ENCODE measurements at regions not wholly inside any gene's neighbourhood (a gene's known extent, or its start where the extent isn't known, plus 50 kb on each side); places are given as distances from the start of the nearest gene placed in this dataset.

DNA sequence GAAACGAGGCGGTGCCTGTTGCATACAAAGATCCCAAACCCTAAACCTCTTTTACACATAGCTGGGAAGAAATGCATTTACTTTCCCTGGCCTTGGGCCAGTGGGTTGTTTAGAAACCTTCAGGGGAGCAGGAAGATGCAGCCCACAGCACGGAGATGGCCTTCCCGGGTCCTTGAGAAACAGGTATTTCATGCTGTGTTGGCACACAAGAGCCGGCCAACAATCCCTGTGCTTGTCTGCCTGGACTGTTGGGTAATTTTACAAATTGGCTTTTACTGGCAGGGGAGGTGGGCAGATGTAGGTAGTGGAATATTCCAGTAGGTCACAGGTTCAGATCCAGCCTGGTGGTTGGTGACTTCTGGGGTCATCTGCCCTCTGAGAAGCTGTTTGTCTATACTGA, 148.0 kb downstream of the FOXL1 start:
- no peak overlapping the region for H2BK12ac ChIP-seq (ENCODE audit: low read length)
- peaks cover 0 to 8% of the 10 kb centered on the region in 2 donors for H3K4me1 ChIP-seq (ENCODE audit: control insufficient read depth in 2 of 2, insufficient read depth in 1 of 2, low read depth in 1 of 2, low read length in 2 of 2)
- no CpG with 5 or more reads among the region's 5 CpGs for WGBS, 2 donors (ENCODE audit: extremely low coverage in 2 of 2, insufficient read length in 2 of 2, insufficient replicate concordance in 1 of 2)
- H3K14ac ChIP-seq (ENCODE audit: low read length), result no peak overlapping the region
- peaks cover 0 to 27% (median 3%) of the 10 kb centered on the region in 3 experiments for H3K27me3 ChIP-seq (ENCODE audit: control insufficient read depth in 3 of 3, insufficient read depth in 3 of 3, low read depth in 1 of 3, low read length in 3 of 3)
- no peak overlapping the region for H2BK5ac ChIP-seq (ENCODE audit: low read length)
- H2AFZ ChIP-seq (ENCODE audit: low read length), result no peak overlapping the region
- no peak overlapping the region for H2AK5ac ChIP-seq (ENCODE audit: low read depth, low read length)
- no peak overlapping the region for H3K27ac ChIP-seq (replicated peaks; ENCODE audit: low read length)
- no peak overlapping the region for H4K8ac ChIP-seq (ENCODE audit: low read depth, low read length)
- DNase-seq (ENCODE audit: low spot score), result no peak
- H4K91ac ChIP-seq (ENCODE audit: low read depth, low read length, poor library complexity), result no peak overlapping the region
- no peak overlapping the region for H3K9ac ChIP-seq (ENCODE audit: low read depth, low read length, poor library complexity)
- no peak overlapping the region for H3K23ac ChIP-seq (ENCODE audit: low read depth, low read length, poor library complexity)
- H3K18ac ChIP-seq (ENCODE audit: low read length), result no peak overlapping the region
- H3K4ac ChIP-seq (ENCODE audit: low read length), result no peak overlapping the region
- H3K4me2 ChIP-seq (ENCODE audit: insufficient read depth, low read length, poor library complexity, severe bottlenecking), result no peak overlapping the region
- no peak overlapping the region for H3K4me3 ChIP-seq (ENCODE audit: low read length in 2 of 2)
- no peak overlapping the region for H2BK15ac ChIP-seq (ENCODE audit: low read length)
- H3K36me3 ChIP-seq (replicated peaks in 1 of 2; ENCODE audit: control insufficient read depth in 2 of 2, insufficient read depth in 2 of 2, low read length in 2 of 2), result no peaks in the 10 kb centered on the region
- H2BK120ac ChIP-seq (ENCODE audit: low read depth, low read length), result no peak overlapping the region
- H3K79me1 ChIP-seq (ENCODE audit: low read depth, low read length), result no peaks in the 10 kb centered on the region
- no peaks in the 10 kb centered on the region for H3K9me3 ChIP-seq (replicated peaks in 1 of 2; ENCODE audit: control insufficient read depth in 2 of 2, insufficient read depth in 1 of 2, low read depth in 1 of 2, low read length in 2 of 2)

DNA sequence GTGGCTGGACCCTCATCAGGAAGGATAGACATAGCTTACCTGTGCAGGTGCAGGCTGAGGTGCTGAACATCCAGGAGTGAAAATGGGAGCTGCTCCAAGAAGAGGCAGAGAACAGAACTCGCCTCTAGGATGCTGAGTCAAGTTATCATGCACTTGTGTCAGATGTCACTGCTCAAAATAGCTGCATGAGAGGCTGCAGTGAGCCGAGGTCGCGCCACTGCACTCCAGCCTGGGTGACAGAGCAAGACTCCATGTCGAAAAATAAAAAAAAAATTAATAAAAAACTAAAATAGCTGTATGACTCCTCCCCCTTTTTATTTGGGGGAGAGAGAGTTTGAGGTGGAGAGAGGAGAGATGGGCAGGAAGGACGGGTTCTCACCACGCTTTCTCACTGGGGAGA, 148.8 kb downstream of the FOXL1 start:
- Histone ChIP-seq H4K8ac (ENCODE audit: low read depth, low read length) (no peak overlapping the region), H3K4me1 (ENCODE audit: control insufficient read depth in 2 of 2, insufficient read depth in 1 of 2, low read depth in 1 of 2, low read length in 2 of 2) (peaks cover 0 to 8% of the 10 kb centered on the region in 2 donors), H2BK120ac (ENCODE audit: low read depth, low read length) (no peak overlapping the region), H3K79me1 (ENCODE audit: low read depth, low read length) (no peaks in the 10 kb centered on the region), H2BK12ac (ENCODE audit: low read length) (no peak overlapping the region), H2BK15ac (ENCODE audit: low read length) (no peak overlapping the region), H3K4ac (ENCODE audit: low read length) (no peak overlapping the region), H4K91ac (ENCODE audit: low read depth, low read length, poor library complexity) (no peak overlapping the region), H3K14ac (ENCODE audit: low read length) (no peak overlapping the region), H2BK5ac (ENCODE audit: low read length) (no peak overlapping the region), H2AFZ (ENCODE audit: low read length) (no peak overlapping the region), H3K4me2 (ENCODE audit: insufficient read depth, low read length, poor library complexity, severe bottlenecking) (no peak overlapping the region), H3K23ac (ENCODE audit: low read depth, low read length, poor library complexity) (peak overlapping the region; percentile 34), H3K9me3 (replicated peaks in 1 of 2; ENCODE audit: control insufficient read depth in 2 of 2, insufficient read depth in 1 of 2, low read depth in 1 of 2, low read length in 2 of 2) (no peaks in the 10 kb centered on the region), H3K18ac (ENCODE audit: low read length) (no peak overlapping the region), H3K27ac (replicated peaks; ENCODE audit: low read length) (no peak overlapping the region), H3K36me3 (replicated peaks in 1 of 2; ENCODE audit: control insufficient read depth in 2 of 2, insufficient read depth in 2 of 2, low read length in 2 of 2) (no peaks in the 10 kb centered on the region), H3K27me3 (ENCODE audit: control insufficient read depth in 3 of 3, insufficient read depth in 3 of 3, low read depth in 1 of 3, low read length in 3 of 3) (peaks cover 0 to 35% (median 4%) of the 10 kb centered on the region in 3 experiments), H2AK5ac (ENCODE audit: low read depth, low read length) (no peak overlapping the region), H3K4me3 (ENCODE audit: low read length in 2 of 2) (no peak overlapping the region), H3K9ac (ENCODE audit: low read depth, low read length, poor library complexity) (no peak overlapping the region)
- DNase-seq (ENCODE audit: low spot score), result no peak
- no CpG with 5 or more reads among the region's 7 CpGs for WGBS, 2 donors (ENCODE audit: extremely low coverage in 2 of 2, insufficient read length in 2 of 2, insufficient replicate concordance in 1 of 2)

DNA sequence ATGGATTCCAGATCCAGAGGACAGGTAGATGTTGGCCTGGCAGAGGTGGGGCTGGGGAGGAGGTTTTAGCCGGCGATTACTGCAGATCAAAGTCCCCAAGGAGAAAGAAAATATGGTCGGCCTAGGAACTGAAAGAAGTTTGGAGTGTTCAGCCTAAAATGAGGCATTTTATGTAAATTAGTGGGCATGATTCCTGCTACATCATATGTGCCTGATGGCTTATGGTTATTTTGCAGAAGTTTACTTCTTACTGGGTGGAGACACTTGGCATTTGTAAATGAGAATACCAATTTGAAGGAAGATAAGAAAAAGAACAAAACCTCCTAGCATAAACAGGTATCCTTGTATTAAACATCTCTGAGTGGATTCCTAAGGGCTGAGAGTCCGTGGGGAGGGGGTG, 149.3 kb downstream of the FOXL1 start:
- WGBS, 2 donors (ENCODE audit: extremely low coverage in 2 of 2, insufficient read length in 2 of 2, insufficient replicate concordance in 1 of 2), result no CpG with 5 or more reads among the region's 4 CpGs
- H2BK120ac ChIP-seq (ENCODE audit: low read depth, low read length), result no peak overlapping the region
- no peak for DNase-seq (ENCODE audit: low spot score)

DNA sequence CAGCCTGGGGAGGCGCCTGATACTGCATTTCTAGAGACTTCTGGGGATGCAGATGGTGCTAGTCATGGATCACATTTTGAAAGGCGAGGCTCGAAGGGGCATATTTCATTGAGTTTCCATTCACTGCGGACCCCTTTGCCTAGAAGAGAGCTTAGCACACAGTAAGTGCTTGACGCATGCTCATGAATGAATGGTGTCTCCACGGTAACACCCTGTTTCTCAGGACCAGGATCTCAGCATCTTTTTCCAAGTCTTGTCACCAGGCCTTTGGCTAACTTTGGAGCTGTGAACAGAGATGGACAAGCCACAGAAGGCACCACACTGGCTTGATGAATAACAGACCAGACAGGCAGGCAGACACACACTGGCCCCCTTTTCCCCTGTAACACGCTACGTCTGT, 151.3 kb downstream of the FOXL1 start:
- Histone ChIP-seq H3K4me1 (ENCODE audit: control insufficient read depth in 2 of 2, insufficient read depth in 1 of 2, low read depth in 1 of 2, low read length in 2 of 2) (peaks cover 3 to 21% of the 10 kb centered on the region in 2 donors), H2BK5ac (ENCODE audit: low read length) (no peak overlapping the region), H3K4ac (ENCODE audit: low read length) (no peak overlapping the region), H2BK12ac (ENCODE audit: low read length) (no peak overlapping the region), H2AFZ (ENCODE audit: low read length) (no peak overlapping the region), H2BK15ac (ENCODE audit: low read length) (no peak overlapping the region), H2AK5ac (ENCODE audit: low read depth, low read length) (no peak overlapping the region), H3K9me3 (replicated peaks in 1 of 2; ENCODE audit: control insufficient read depth in 2 of 2, insufficient read depth in 1 of 2, low read depth in 1 of 2, low read length in 2 of 2) (no peaks in the 10 kb centered on the region), H3K27me3 (ENCODE audit: control insufficient read depth in 3 of 3, insufficient read depth in 3 of 3, low read depth in 1 of 3, low read length in 3 of 3) (peaks cover 0 to 53% (median 22%) of the 10 kb centered on the region in 3 experiments), H4K8ac (ENCODE audit: low read depth, low read length) (no peak overlapping the region), H3K4me2 (ENCODE audit: insufficient read depth, low read length, poor library complexity, severe bottlenecking) (no peak overlapping the region), H3K36me3 (replicated peaks in 1 of 2; ENCODE audit: control insufficient read depth in 2 of 2, insufficient read depth in 2 of 2, low read length in 2 of 2) (no peaks in the 10 kb centered on the region), H3K9ac (ENCODE audit: low read depth, low read length, poor library complexity) (no peak overlapping the region), H3K27ac (replicated peaks; ENCODE audit: low read length) (no peak overlapping the region), H2BK120ac (ENCODE audit: low read depth, low read length) (no peak overlapping the region), H3K18ac (ENCODE audit: low read length) (no peak overlapping the region), H3K79me1 (ENCODE audit: low read depth, low read length) (no peaks in the 10 kb centered on the region), H4K91ac (ENCODE audit: low read depth, low read length, poor library complexity) (no peak overlapping the region), H3K14ac (ENCODE audit: low read length) (no peak overlapping the region), H3K23ac (ENCODE audit: low read depth, low read length, poor library complexity) (no peak overlapping the region), H3K4me3 (ENCODE audit: low read length in 2 of 2) (no peak overlapping the region)
- DNase-seq (ENCODE audit: low spot score), result no peak
- no CpG with 5 or more reads among the region's 8 CpGs for WGBS, 2 donors (ENCODE audit: extremely low coverage in 2 of 2, insufficient read length in 2 of 2, insufficient replicate concordance in 1 of 2)

More for the DNA sequence above, 149.3 kb downstream of the FOXL1 start:
- Histone ChIP-seq H3K36me3 (replicated peaks in 1 of 2; ENCODE audit: control insufficient read depth in 2 of 2, insufficient read depth in 2 of 2, low read length in 2 of 2) (no peaks in the 10 kb centered on the region), H3K4me3 (ENCODE audit: low read length in 2 of 2) (no peak overlapping the region), H3K23ac (ENCODE audit: low read depth, low read length, poor library complexity) (peak overlapping the region; percentile 13), H4K8ac (ENCODE audit: low read depth, low read length) (no peak overlapping the region), H2AFZ (ENCODE audit: low read length) (no peak overlapping the region), H3K9me3 (replicated peaks in 1 of 2; ENCODE audit: control insufficient read depth in 2 of 2, insufficient read depth in 1 of 2, low read depth in 1 of 2, low read length in 2 of 2) (no peaks in the 10 kb centered on the region), H3K14ac (ENCODE audit: low read length) (no peak overlapping the region), H4K91ac (ENCODE audit: low read depth, low read length, poor library complexity) (no peak overlapping the region), H3K79me1 (ENCODE audit: low read depth, low read length) (no peaks in the 10 kb centered on the region), H3K27me3 (ENCODE audit: control insufficient read depth in 3 of 3, insufficient read depth in 3 of 3, low read depth in 1 of 3, low read length in 3 of 3) (peaks cover 0 to 40% (median 9%) of the 10 kb centered on the region in 3 experiments), H3K9ac (ENCODE audit: low read depth, low read length, poor library complexity) (no peak overlapping the region), H2AK5ac (ENCODE audit: low read depth, low read length) (no peak overlapping the region), H2BK12ac (ENCODE audit: low read length) (no peak overlapping the region), H3K4ac (ENCODE audit: low read length) (no peak overlapping the region), H3K27ac (replicated peaks; ENCODE audit: low read length) (no peak overlapping the region), H3K18ac (ENCODE audit: low read length) (no peak overlapping the region), H2BK15ac (ENCODE audit: low read length) (no peak overlapping the region), H3K4me1 (ENCODE audit: control insufficient read depth in 2 of 2, insufficient read depth in 1 of 2, low read depth in 1 of 2, low read length in 2 of 2) (peaks cover 0 to 10% of the 10 kb centered on the region in 2 donors), H3K4me2 (ENCODE audit: insufficient read depth, low read length, poor library complexity, severe bottlenecking) (no peak overlapping the region), H2BK5ac (ENCODE audit: low read length) (no peak overlapping the region)
